ENCODE measurements at regions not wholly inside any gene's neighbourhood (a gene's known extent, or its start where the extent isn't known, plus 50 kb on each side); places are given as distances from the start of the nearest gene placed in this dataset.

- no peak for TF ChIP-seq CTCF (IDR thresholded peaks at IDR 0.05)
- no peaks in the 10 kb centered on the region for H3K27me3 Mint-ChIP-seq (ENCODE audit: unreplicated experiment)
- no peak overlapping the region for H3K27ac Mint-ChIP-seq (ENCODE audit: unreplicated experiment)
- no peak for DNase-seq (ENCODE audit: extremely low spot score, unreplicated experiment)
- H3K4me1 Mint-ChIP-seq (ENCODE audit: unreplicated experiment) = no peaks in the 10 kb centered on the region
- no peaks in the 10 kb centered on the region for H3K36me3 Mint-ChIP-seq (ENCODE audit: unreplicated experiment)
- H3K9me3 Mint-ChIP-seq (ENCODE audit: unreplicated experiment) = peaks cover 5% of the 10 kb centered on the region
- no peak overlapping the region for H3K4me3 Mint-ChIP-seq (ENCODE audit: unreplicated experiment)
Observed at GRCh38 chr2:198268519-198268918, 464.1 kb downstream of the PLCL1 start.

- Mint-ChIP-seq H3K9me3 (ENCODE audit: unreplicated experiment) (no peaks in the 10 kb centered on the region), H3K4me1 (ENCODE audit: unreplicated experiment) (no peaks in the 10 kb centered on the region), H3K27ac (ENCODE audit: unreplicated experiment) (no peak overlapping the region), H3K4me3 (ENCODE audit: unreplicated experiment) (no peak overlapping the region), H3K27me3 (ENCODE audit: unreplicated experiment) (no peaks in the 10 kb centered on the region), H3K36me3 (ENCODE audit: unreplicated experiment) (no peaks in the 10 kb centered on the region)
- no peak for DNase-seq (ENCODE audit: extremely low spot score, unreplicated experiment)
- TF ChIP-seq CTCF (IDR thresholded peaks at IDR 0.05) = no peak
Observed at GRCh38 chr2:198259496-198259895, 455.1 kb downstream of the PLCL1 start.

GRCh38 chr2:198254536-198255090, 450.2 kb downstream of the PLCL1 start:
- Mint-ChIP-seq H3K27me3 (ENCODE audit: unreplicated experiment) (peaks cover 4% of the 10 kb centered on the region), H3K36me3 (ENCODE audit: unreplicated experiment) (no peaks in the 10 kb centered on the region), H3K27ac (ENCODE audit: unreplicated experiment) (no peak overlapping the region), H3K4me1 (ENCODE audit: unreplicated experiment) (no peaks in the 10 kb centered on the region), H3K4me3 (ENCODE audit: unreplicated experiment) (no peak overlapping the region), H3K9me3 (ENCODE audit: unreplicated experiment) (no peaks in the 10 kb centered on the region)
- TF ChIP-seq CTCF (IDR thresholded peaks at IDR 0.05) = no peak
- DNase-seq (ENCODE audit: extremely low spot score, unreplicated experiment) = no peak

- Mint-ChIP-seq H3K27me3 (ENCODE audit: unreplicated experiment) (peaks cover 4% of the 10 kb centered on the region), H3K27ac (ENCODE audit: unreplicated experiment) (no peak overlapping the region), H3K9me3 (ENCODE audit: unreplicated experiment) (no peaks in the 10 kb centered on the region), H3K4me3 (ENCODE audit: unreplicated experiment) (no peak overlapping the region), H3K4me1 (ENCODE audit: unreplicated experiment) (no peaks in the 10 kb centered on the region), H3K36me3 (ENCODE audit: unreplicated experiment) (no peaks in the 10 kb centered on the region)
- TF ChIP-seq CTCF (IDR thresholded peaks at IDR 0.05) = no peak
- no peak for DNase-seq (ENCODE audit: extremely low spot score, unreplicated experiment)
Observed at GRCh38 chr2:198253995-198254394, 449.6 kb downstream of the PLCL1 start.

GRCh38 chr2:198252472-198252871, 448.1 kb downstream of the PLCL1 start:
- Mint-ChIP-seq H3K4me3 (ENCODE audit: unreplicated experiment) (no peak overlapping the region), H3K36me3 (ENCODE audit: unreplicated experiment) (no peaks in the 10 kb centered on the region), H3K27me3 (ENCODE audit: unreplicated experiment) (peaks cover 4% of the 10 kb centered on the region), H3K4me1 (ENCODE audit: unreplicated experiment) (no peaks in the 10 kb centered on the region), H3K9me3 (ENCODE audit: unreplicated experiment) (no peaks in the 10 kb centered on the region), H3K27ac (ENCODE audit: unreplicated experiment) (no peak overlapping the region)
- no peak for TF ChIP-seq CTCF (IDR thresholded peaks at IDR 0.05)
- no peak for DNase-seq (ENCODE audit: extremely low spot score, unreplicated experiment)

Data from osteocyte (in vitro differentiated cells).